ENCODE measurements at regions not wholly inside any gene's neighbourhood (a gene's known extent, or its start where the extent isn't known, plus 50 kb on each side); places are given as distances from the start of the nearest gene placed in this dataset.

DNA sequence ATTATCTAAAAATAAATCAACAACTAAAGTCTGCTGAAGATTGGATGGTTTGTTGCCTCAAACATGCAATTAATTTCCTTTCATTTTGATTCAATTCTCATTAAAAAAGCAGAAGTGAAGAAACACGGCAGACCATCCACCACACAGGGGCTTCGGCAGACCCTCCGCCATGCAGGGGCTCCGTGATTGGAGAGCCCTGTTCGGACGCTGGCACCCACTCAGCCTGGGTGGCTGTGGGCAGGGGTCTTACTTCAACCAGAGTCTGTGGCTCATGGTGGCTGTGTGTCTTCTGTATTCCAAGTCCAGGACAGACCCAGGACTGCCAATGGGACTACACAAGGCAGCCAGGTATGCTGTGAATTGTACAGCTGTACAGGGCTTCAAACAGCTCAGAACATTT lies 86.9 kb upstream of the FRMD1 start:
- TF ChIP-seq POLR2A (IDR thresholded peaks at IDR 0.05; ENCODE audit: low read depth, low read length) (no peak), TAF1 (IDR thresholded peaks at IDR 0.05; ENCODE audit: low read depth, low read length) (no peak), POLR2AphosphoS5 (IDR thresholded peaks at IDR 0.05; ENCODE audit: low read depth, low read length) (no peak)
